AG04449 (cell line): ENCODE measurements at regions not wholly inside any gene's neighbourhood (a gene's known extent, or its start where the extent isn't known, plus 50 kb on each side); places are given as distances from the start of the nearest gene placed in this dataset.
"Not testable (repeated sequence)": the region's sequence is repeated elsewhere in the genome, so short reads cannot be mapped to it uniquely, and the experiment has no call there.

Experiments
- CTCF ChIA-PET: fragments of 350-600 bp; formaldehyde crosslinking; extraction: SDS; loops from one replicate; lab custom pipeline; 2021; ENCODE audit warnings: antibody characterized with exemption; lab: Yijun Ruan, JAX
- POLR2A ChIA-PET: fragments of 400-600, 350-600 bp; formaldehyde crosslinking; extraction: SDS; loops from one replicate; lab custom pipeline; 2020; ENCODE audit warnings: antibody characterized with exemption, inconsistent platforms; lab: Yijun Ruan, JAX
- DNase-seq: peaks from one replicate; pipeline ENCODE4 v3.0.0-alpha.2; 2010; ENCODE audit warnings: low read depth, low spot score
- H3K4me3 ChIP-seq: 2 replicates; pipeline ENCODE4 v1.5.1; 2011; ENCODE audit warnings: low read depth, mild to moderate bottlenecking, control low read depth, low read length
- CTCF ChIP-seq: IDR thresholded peaks from one replicate; pipeline ENCODE4 v1.5.1; 2011; ENCODE audit warnings: mild to moderate bottlenecking, moderate library complexity, low read length, control low read depth, inconsistent platforms; ENCODE audit not compliant: insufficient read depth; ENCODE audit errors: missing control alignments

GRCh38 chr6:80434691-80435350 is 328.4 kb downstream of the BCKDHB start:
- TF ChIP-seq CTCF, result no peak
- no peak overlapping the region for H3K4me3 ChIP-seq
- ChIA-PET POLR2A (no interaction called here), CTCF (no interaction called here)
- DNase-seq, result no peak

GRCh38 chr6:80433673-80434025 is 327.2 kb downstream of the BCKDHB start:
- POLR2A ChIA-PET, result no interaction called here
- DNase-seq, result no peak
- TF ChIP-seq CTCF, result no peak
- H3K4me3 ChIP-seq, result no peak overlapping the region
- CTCF ChIA-PET, result no interaction called here

- H3K4me3 ChIP-seq, result no peak overlapping the region
- no peak for DNase-seq
- no peak for TF ChIP-seq CTCF
- ChIA-PET POLR2A (no interaction called here), CTCF (interaction anchor here (0.9 kb wide), 1 partner anchor 219 kb away, joined by 3 read pairs; no protein-coding TSS in a partner anchor)
Observed at GRCh38 chr6:80433010-80433672, 326.7 kb downstream of the BCKDHB start.

GRCh38 chr6:80425089-80425823 is 318.8 kb downstream of the BCKDHB start:
- TF ChIP-seq CTCF, result no peak
- ChIA-PET POLR2A (interaction anchor here (0.6 to 1.7 kb wide), 8 partner anchors 14 to 1471 kb away, joined by 3 to 12 read pairs (median 4); no protein-coding TSS in a partner anchor), CTCF (interaction anchor here (0.9 to 2.8 kb wide), 3 partner anchors 14 to 211 kb away, joined by 3 to 16 read pairs (median 4); no protein-coding TSS in a partner anchor)

GRCh38 chr6:80411486-80411885 is 305.0 kb downstream of the BCKDHB start:
- CTCF ChIA-PET, result interaction anchor here (1.1 kb wide), 1 partner anchor 10 kb away, joined by 4 read pairs; no protein-coding TSS in a partner anchor
- no peak for TF ChIP-seq CTCF
- DNase-seq, result no peak
- POLR2A ChIA-PET, result no interaction called here
- H3K4me3 ChIP-seq, result no peak overlapping the region

More at GRCh38 chr6:80425089-80425823, 318.8 kb downstream of the BCKDHB start:
- DNase-seq, result peak; percentile 100
- H3K4me3 ChIP-seq, result no peak overlapping the region

- POLR2A ChIA-PET, DNase-seq, H3K4me3 ChIP-seq: not testable (repeated sequence)
- CTCF ChIA-PET, result interaction anchor here (1.3 kb wide), 1 partner anchor 8 kb away, joined by 3 read pairs; no protein-coding TSS in a partner anchor
Observed at GRCh38 chr6:80407976-80408375, 301.5 kb downstream of the BCKDHB start.
